Esophagus muscularis mucosa (tissue), 4 donors: ENCODE measurements at regions not wholly inside any gene's neighbourhood (a gene's known extent, or its start where the extent isn't known, plus 50 kb on each side); places are given as distances from the start of the nearest gene placed in this dataset.

Experiments
- DNase-seq: peaks from one replicate; pipeline ENCODE4 v3.0.0-alpha.2; 2017; ENCODE audit errors: extremely low spot score
- H3K27ac ChIP-seq, 4 donors: fragments of 200-600 bp; sonication (generic); replicated peaks in 1 of 4; 1 replicate in 3 of 4; 2 replicates in 1 of 4; pipeline ENCODE4 v1.5.1; 2016 to 2019; ENCODE audit warnings: mild to moderate bottlenecking in 1 of 4
- H3K27me3 ChIP-seq, 4 donors: fragments of 200-600 bp; sonication (generic); one replicate each; pipeline versions ENCODE4 v1.5.1 to v1.6.0; 2016 to 2019
- H3K36me3 ChIP-seq, 4 donors: fragments of 200-600 bp; sonication (generic); one replicate each; pipeline ENCODE4 v1.5.1; 2016 to 2019
- H3K4me1 ChIP-seq, 4 donors: fragments of 200-600 bp; sonication (generic); one replicate each; pipeline ENCODE4 v1.5.1; 2016 to 2019
- H3K4me3 ChIP-seq, 4 donors: fragments of 200-600 bp; sonication (generic); 1 replicate in 2 of 4; 2 replicates in 2 of 4; pipeline ENCODE4 v1.5.1; 2016 to 2019; ENCODE audit warnings: mild to moderate bottlenecking in 4 of 4, moderate library complexity in 1 of 4
- H3K9me3 ChIP-seq, 4 donors: fragments of 200-600 bp; sonication (generic); 1 replicate in 3 of 4; 2 replicates in 1 of 4; pipeline ENCODE4 v1.5.1; 2016 to 2019
- CTCF ChIP-seq, 3 experiments: fragments of 200-600 bp in 2 of 3; fragments of 450-650 bp in 1 of 3; sonication (generic) in 2 of 3; IDR thresholded peaks; one replicate each; pipeline ENCODE4 v1.5.1; 2017 to 2019; ENCODE audit warnings: antibody characterized with exemption in 3 of 3, mild to moderate bottlenecking in 2 of 3, moderate library complexity in 1 of 3
- EP300 ChIP-seq: sonication (generic); formaldehyde crosslinking; IDR thresholded peaks from one replicate; pipeline ENCODE4 v1.6.1; 2017; ENCODE audit warnings: antibody characterized with exemption
- POLR2A ChIP-seq: fragments of 450-650 bp; IDR thresholded peaks from one replicate; pipeline ENCODE4 v1.6.1; 2017; ENCODE audit warnings: antibody characterized with exemption, moderate library complexity, mild to moderate bottlenecking, low read depth
- POLR2AphosphoS5 ChIP-seq, 2 donors: sonication (generic); formaldehyde crosslinking; IDR thresholded peaks; one replicate each; pipeline ENCODE4 v1.6.1; 2017; ENCODE audit warnings: antibody characterized with exemption in 2 of 2
- WGBS: methylation state at CpG from one replicate; pipeline ENCODE4 v1.1.5; 2018; 5-methylcytosine and 5-hydroxymethylcytosine counted together
- intact Hi-C: fragments of 100-400 bp; cut with DNase I; formaldehyde crosslinking; loops from one replicate; pipeline ENCODE4 v1.15.1; 2023

DNA sequence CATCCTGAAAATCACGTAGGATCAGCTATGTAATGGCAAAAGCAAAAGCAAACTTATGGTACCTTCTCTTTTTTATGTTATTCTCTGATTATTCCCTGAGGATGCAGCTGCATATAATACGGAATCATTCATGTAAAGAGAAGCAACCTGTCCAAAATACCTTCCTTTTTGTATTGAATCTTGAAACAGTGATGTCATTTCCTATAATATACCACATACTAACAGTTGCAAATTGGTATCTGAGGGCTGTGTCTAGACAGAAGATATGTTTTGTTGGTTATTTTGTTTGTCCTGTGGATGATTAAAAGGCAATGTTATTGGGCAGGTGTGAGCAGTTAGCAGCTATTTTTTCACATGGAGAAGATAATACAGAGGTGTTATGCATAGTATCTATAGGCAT lies 161.4 kb upstream of the AHI1 start:
- DNase-seq, result no peak
- no peak for TF ChIP-seq EP300
- no peak for TF ChIP-seq CTCF (IDR thresholded peaks at IDR 0.05)
- no peak for TF ChIP-seq POLR2AphosphoS5 (IDR thresholded peaks at IDR 0.05)
- no peak for TF ChIP-seq POLR2A
- no peaks in the 10 kb centered on the region for H3K9me3 ChIP-seq
- 88% methylated on average over 2 of the region's 2 CpGs for WGBS
- H3K4me1 ChIP-seq, result no peaks in the 10 kb centered on the region
- no peaks in the 10 kb centered on the region for H3K27me3 ChIP-seq
- H3K27ac ChIP-seq, result no peak overlapping the region
- intact Hi-C loops, result no loop called here
- H3K4me3 ChIP-seq, result no peak overlapping the region
- no peaks in the 10 kb centered on the region for H3K36me3 ChIP-seq

- Histone ChIP-seq H3K36me3 (no peaks in the 10 kb centered on the region), H3K27ac (no peak overlapping the region), H3K4me3 (no peak overlapping the region), H3K27me3 (no peaks in the 10 kb centered on the region), H3K4me1 (peaks cover 0 to 10% (median 9%) of the 10 kb centered on the region in 4 donors), H3K9me3 (no peaks in the 10 kb centered on the region)
- no peak for DNase-seq
- TF ChIP-seq POLR2AphosphoS5 (IDR thresholded peaks at IDR 0.05), result no peak
- TF ChIP-seq CTCF (IDR thresholded peaks at IDR 0.05), result no peak
- TF ChIP-seq POLR2A, result no peak
- no peak for TF ChIP-seq EP300
- WGBS, result 92% methylated on average over 3 of the region's 3 CpGs
- intact Hi-C loops, result no loop called here
These were observed 167.0 kb upstream of the AHI1 start for GRCh38 chr6:135664527-135664926.

DNA sequence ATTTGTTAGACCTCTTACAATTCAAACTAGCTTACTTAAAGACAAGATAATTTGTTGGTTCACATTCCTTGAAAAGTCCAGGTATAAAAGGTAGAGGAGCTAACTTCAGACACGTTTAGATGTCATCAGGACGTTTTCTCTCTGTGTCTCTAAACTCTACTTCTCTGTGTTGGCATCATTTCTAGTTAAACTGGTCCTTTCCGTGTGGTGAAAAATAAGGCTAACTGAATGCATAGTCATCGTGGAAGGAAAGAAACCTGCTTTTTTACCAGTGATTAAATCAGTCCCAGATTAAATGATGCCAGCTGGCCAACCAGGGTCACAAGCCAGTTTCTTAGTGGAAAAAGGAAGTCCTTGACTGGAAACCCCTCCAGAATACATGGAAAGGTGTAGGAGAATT lies 168.4 kb upstream of the AHI1 start:
- intact Hi-C loops, result no loop called here
- no peaks in the 10 kb centered on the region for H3K9me3 ChIP-seq
- no peak for DNase-seq
- H3K36me3 ChIP-seq, result no peaks in the 10 kb centered on the region
- H3K4me3 ChIP-seq, result no peak overlapping the region
- H3K27ac ChIP-seq, result no peak overlapping the region
- peaks cover 0 to 10% (median 9%) of the 10 kb centered on the region in 4 donors for H3K4me1 ChIP-seq
- TF ChIP-seq POLR2AphosphoS5 (IDR thresholded peaks at IDR 0.05), result no peak
- no peak for TF ChIP-seq POLR2A
- no peak for TF ChIP-seq CTCF (IDR thresholded peaks at IDR 0.05)
- TF ChIP-seq EP300, result no peak
- H3K27me3 ChIP-seq, result no peaks in the 10 kb centered on the region
- WGBS, result 65% methylated on average over 4 of the region's 4 CpGs

DNA sequence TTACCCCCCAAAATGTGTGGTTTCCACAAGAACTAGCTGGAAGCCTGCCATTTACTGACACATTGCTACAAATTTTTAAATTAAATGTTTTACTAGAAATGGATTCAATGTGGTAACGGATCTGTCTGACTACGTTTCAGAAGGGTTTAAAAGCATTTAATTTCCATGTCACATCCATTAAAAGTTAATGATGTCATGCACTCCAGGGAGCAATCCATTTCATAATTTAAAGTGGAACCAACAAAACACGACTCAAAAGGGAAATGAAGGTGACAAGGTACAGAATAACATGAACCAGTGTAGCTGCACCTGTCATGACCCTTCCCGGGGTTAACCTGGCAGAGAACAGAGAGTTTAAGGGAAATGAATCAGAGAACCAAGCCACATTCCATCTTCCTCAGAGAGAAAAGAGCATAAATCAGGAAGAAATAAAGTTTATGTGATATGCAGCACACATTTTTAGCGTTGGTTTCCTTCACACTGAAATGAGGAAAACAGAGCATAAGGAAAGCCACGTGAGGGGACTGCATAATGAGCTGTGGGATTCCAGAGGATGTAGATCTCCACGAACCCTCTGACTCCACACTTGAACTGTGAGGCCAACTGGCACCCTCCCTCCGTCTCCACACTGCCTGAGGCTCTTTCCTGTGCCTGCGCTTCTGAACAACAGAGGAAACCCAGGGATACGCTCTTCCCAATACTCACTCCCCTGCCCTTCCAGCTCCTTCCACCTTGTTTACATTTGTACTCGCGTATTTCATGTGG lies 170.3 kb upstream of the AHI1 start:
- Histone ChIP-seq H3K27me3 (no peaks in the 10 kb centered on the region), H3K4me1 (peaks cover 0 to 10% (median 9%) of the 10 kb centered on the region in 4 donors), H3K27ac (no peak overlapping the region), H3K4me3 (peak overlapping the region; percentile 4 to 22 (median 14)), H3K9me3 (peaks cover 0 to 4% (median 0%) of the 10 kb centered on the region in 4 donors), H3K36me3 (no peaks in the 10 kb centered on the region)
- TF ChIP-seq POLR2AphosphoS5 (IDR thresholded peaks at IDR 0.05) (no peak), EP300 (no peak), CTCF (IDR thresholded peaks at IDR 0.05) (no peak), POLR2A (no peak)
- intact Hi-C loops, result no loop called here
- no peak for DNase-seq
- 19% methylated on average over 12 of the region's 12 CpGs for WGBS

GRCh38 chr6:135672256-135672655 lies 174.7 kb upstream of the AHI1 start:
- TF ChIP-seq POLR2AphosphoS5 (IDR thresholded peaks at IDR 0.05) (no peak), CTCF (IDR thresholded peaks at IDR 0.05) (no peak), EP300 (no peak), POLR2A (no peak)
- DNase-seq, result no peak
- Histone ChIP-seq H3K9me3 (peaks cover 0 to 4% (median 0%) of the 10 kb centered on the region in 4 donors), H3K4me1 (peaks cover 0 to 10% (median 9%) of the 10 kb centered on the region in 4 donors), H3K36me3 (no peaks in the 10 kb centered on the region), H3K27me3 (no peaks in the 10 kb centered on the region), H3K27ac (no peak overlapping the region), H3K4me3 (no peak overlapping the region)
- intact Hi-C loops, result no loop called here
- WGBS, result 100% methylated on average over 6 of the region's 6 CpGs
